GM12892 (cell line): ENCODE measurements at regions not wholly inside any gene's neighbourhood (a gene's known extent, or its start where the extent isn't known, plus 50 kb on each side); places are given as distances from the start of the nearest gene placed in this dataset.

Experiments used
- POLR2A ChIP-seq: IDR thresholded peaks from 2 replicates; pipeline ENCODE4 v1.6.1; 2011; ENCODE audit warnings: low read depth, low read length, control low read depth
- POLR2AphosphoS5 ChIP-seq: IDR thresholded peaks from 2 replicates; pipeline ENCODE4 v1.6.1; 2011; ENCODE audit warnings: low read depth, low read length, control low read depth
- TAF1 ChIP-seq: IDR thresholded peaks from 2 replicates; pipeline ENCODE4 v1.6.1; 2011; ENCODE audit warnings: low read depth, mild to moderate bottlenecking, control low read depth, low read length, borderline replicate concordance

- TF ChIP-seq POLR2A (no peak), TAF1 (no peak), POLR2AphosphoS5 (no peak)
Observed at GRCh38 chr5:143892908-143893307, 80.9 kb downstream of the HMHB1 start.
